Liver (tissue), 8 donors: ENCODE measurements at regions not wholly inside any gene's neighbourhood (a gene's known extent, or its start where the extent isn't known, plus 50 kb on each side); places are given as distances from the start of the nearest gene placed in this dataset.

Source experiments
- DNase-seq: peaks from one replicate; pipeline ENCODE4 v3.0.0-alpha.2; 2017; ENCODE audit warnings: low spot score
- H3K27ac ChIP-seq, 2 donors: one replicate each; pipeline ENCODE4 v1.7.0; 2013; ENCODE audit warnings: inconsistent platforms in 2 of 2, low read length in 2 of 2, control low read depth in 1 of 2, low read depth in 1 of 2, mild to moderate bottlenecking in 1 of 2
- H3K27me3 ChIP-seq, 4 donors: one replicate each; pipeline versions ENCODE4 v1.6.1 to v1.7.0; 2013; ENCODE audit warnings: low read length in 3 of 4, inconsistent platforms in 1 of 4, mild to moderate bottlenecking in 1 of 4, moderate library complexity in 1 of 4; ENCODE audit not compliant: control insufficient read depth in 4 of 4, insufficient read depth in 4 of 4
- H3K36me3 ChIP-seq, 4 donors: one replicate each; pipeline versions ENCODE4 v1.6.1 to v1.7.0; 2013; ENCODE audit warnings: low read length in 3 of 4, mild to moderate bottlenecking in 3 of 4, low read depth in 1 of 4, moderate library complexity in 1 of 4; ENCODE audit not compliant: control insufficient read depth in 4 of 4, insufficient read depth in 3 of 4
- H3K4me1 ChIP-seq, 4 donors: one replicate each; pipeline versions ENCODE4 v1.6.1 to v1.7.0; 2013; ENCODE audit warnings: low read length in 3 of 4, mild to moderate bottlenecking in 3 of 4, moderate library complexity in 1 of 4; ENCODE audit not compliant: control insufficient read depth in 4 of 4, insufficient read depth in 4 of 4
- H3K4me3 ChIP-seq, 3 donors: one replicate each; pipeline versions ENCODE4 v1.6.1 to v1.7.0; 2013; ENCODE audit warnings: low read length in 3 of 3, control low read depth in 1 of 3, low read depth in 1 of 3, mild to moderate bottlenecking in 1 of 3
- H3K9ac ChIP-seq, 2 donors: one replicate each; pipeline ENCODE4 v1.7.0; 2013; ENCODE audit warnings: low read length in 2 of 2, mild to moderate bottlenecking in 2 of 2, moderate library complexity in 2 of 2, control low read depth in 1 of 2, low read depth in 1 of 2
- H3K9me3 ChIP-seq, 4 donors: one replicate each; pipeline versions ENCODE4 v1.6.1 to v1.7.0; 2013; ENCODE audit warnings: low read length in 3 of 4; ENCODE audit not compliant: control insufficient read depth in 4 of 4
- ATF3 ChIP-seq: IDR thresholded peaks from 2 replicates; pipeline ENCODE4 v1.6.1; 2016; ENCODE audit warnings: antibody characterized with exemption
- CTCF ChIP-seq: fragments of 150-350 bp; IDR thresholded peaks from 2 replicates; pipeline ENCODE4 v1.5.1; 2017; ENCODE audit warnings: improper control_type of control experiment, low read depth, low read length; ENCODE audit not compliant: missing input control
- EGR1 ChIP-seq, 2 donors: IDR thresholded peaks; 2 replicates each; pipeline ENCODE4 v1.6.1; 2016 to 2018; ENCODE audit warnings: antibody characterized with exemption in 2 of 2, low read depth in 2 of 2
- FOXA1 ChIP-seq: IDR thresholded peaks from 2 replicates; pipeline ENCODE4 v1.6.1; 2016; ENCODE audit warnings: antibody characterized with exemption
- FOXA2 ChIP-seq: IDR thresholded peaks from 2 replicates; pipeline ENCODE4 v1.6.1; 2016; ENCODE audit warnings: antibody characterized with exemption
- GABPA ChIP-seq, 2 donors: IDR thresholded peaks in 1 of 2; conservative IDR thresholded peaks in 1 of 2; 2 replicates each; pipeline ENCODE4 v1.6.1; 2016; ENCODE audit warnings: antibody characterized with exemption in 2 of 2, mild to moderate bottlenecking in 1 of 2, moderate library complexity in 1 of 2
- HNF4A ChIP-seq, 2 donors: conservative IDR thresholded peaks; 2 replicates each; pipeline ENCODE4 v1.6.1; 2016; ENCODE audit warnings: antibody characterized with exemption in 2 of 2, mild to moderate bottlenecking in 2 of 2
- HNF4G ChIP-seq: IDR thresholded peaks from 2 replicates; pipeline ENCODE4 v1.6.1; 2016; ENCODE audit warnings: antibody characterized with exemption
- JUND ChIP-seq, 2 donors: IDR thresholded peaks; 2 replicates each; pipeline ENCODE4 v1.6.1; 2016; ENCODE audit warnings: antibody characterized with exemption in 2 of 2
- MAX ChIP-seq: IDR thresholded peaks from 2 replicates; pipeline ENCODE4 v1.6.1; 2016; ENCODE audit warnings: antibody characterized with exemption
- NR2F2 ChIP-seq: IDR thresholded peaks from 2 replicates; pipeline ENCODE4 v1.6.1; 2016; ENCODE audit warnings: antibody characterized with exemption
- RAD21 ChIP-seq, 2 donors: IDR thresholded peaks; 2 replicates each; pipeline ENCODE4 v1.6.1; 2016; ENCODE audit warnings: antibody characterized with exemption in 2 of 2, mild to moderate bottlenecking in 2 of 2
- REST ChIP-seq: IDR thresholded peaks from 2 replicates; pipeline ENCODE4 v1.6.1; 2016; ENCODE audit warnings: antibody characterized with exemption, mild to moderate bottlenecking
- RXRA ChIP-seq, 2 donors: IDR thresholded peaks; 2 replicates each; pipeline ENCODE4 v1.6.1; 2017 to 2018; ENCODE audit warnings: antibody characterized with exemption in 2 of 2, mild to moderate bottlenecking in 1 of 2
- SP1 ChIP-seq: IDR thresholded peaks from 2 replicates; pipeline ENCODE4 v1.6.1; 2018; ENCODE audit warnings: antibody characterized with exemption, mild to moderate bottlenecking
- TAF1 ChIP-seq: conservative IDR thresholded peaks from 2 replicates; pipeline ENCODE4 v1.6.1; 2016; ENCODE audit warnings: antibody characterized with exemption, mild to moderate bottlenecking
- YY1 ChIP-seq: IDR thresholded peaks from 2 replicates; pipeline ENCODE4 v1.6.1; 2016; ENCODE audit warnings: antibody characterized with exemption, mild to moderate bottlenecking
- ZBTB33 ChIP-seq: IDR thresholded peaks from 2 replicates; pipeline ENCODE4 v1.6.1; 2016; ENCODE audit warnings: antibody characterized with exemption
- WGBS: extraction: QIAGEN DNeasy Blood & Tissue Kit; methylation state at CpG from one replicate; pipeline ENCODE4 v1.1.7; 2013; 5-methylcytosine and 5-hydroxymethylcytosine counted together
- donor health status: healthy.
- donor health status: healthy.
- donor health status: healthy.
- donor health status: healthy.
- donor health status: healthy.

GRCh38 chr14:84272290-84272721 lies 1257.6 kb upstream of the FLRT2 start:
- Histone ChIP-seq H3K27me3 (no peaks in the 10 kb centered on the region), H3K4me3 (no peak overlapping the region), H3K36me3 (no peaks in the 10 kb centered on the region), H3K27ac (no peak overlapping the region), H3K9ac (no peak overlapping the region), H3K4me1 (no peaks in the 10 kb centered on the region), H3K9me3 (no peaks in the 10 kb centered on the region)
- DNase-seq: no peak
- no peak for TF ChIP-seq REST
- no peak for TF ChIP-seq YY1
- TF ChIP-seq GABPA (IDR thresholded peaks at IDR 0.05 in 1 of 2, conservative IDR thresholded peaks at IDR 0.05 in 1 of 2): no peak
- no peak for TF ChIP-seq CTCF
- TF ChIP-seq NR2F2: no peak
- no peak for TF ChIP-seq ATF3
- TF ChIP-seq RXRA (IDR thresholded peaks at IDR 0.05): no peak
- TF ChIP-seq HNF4A (conservative IDR thresholded peaks at IDR 0.05): no peak
- TF ChIP-seq HNF4G: no peak
- no peak for TF ChIP-seq TAF1
- WGBS: 37% methylated on average over 2 of the region's 2 CpGs

GRCh38 chr14:84273181-84273580 lies 1256.8 kb upstream of the FLRT2 start:
- H3K9me3 ChIP-seq: no peaks in the 10 kb centered on the region
- no peak overlapping the region for H3K27ac ChIP-seq
- no peaks in the 10 kb centered on the region for H3K4me1 ChIP-seq
- no peak for TF ChIP-seq SP1
- no peak for TF ChIP-seq RXRA (IDR thresholded peaks at IDR 0.05)
- no peak for TF ChIP-seq NR2F2
- no peak for TF ChIP-seq ATF3
- no peak for TF ChIP-seq FOXA2
- no peak for TF ChIP-seq CTCF
- no peak for TF ChIP-seq YY1
- TF ChIP-seq ZBTB33: no peak
- TF ChIP-seq MAX: no peak
- TF ChIP-seq REST: no peak
- TF ChIP-seq JUND (IDR thresholded peaks at IDR 0.05): no peak
- TF ChIP-seq EGR1 (IDR thresholded peaks at IDR 0.05; ENCODE audit: low read depth in 2 of 2): no peak
- no peak for TF ChIP-seq HNF4G
- no peak for TF ChIP-seq RAD21 (IDR thresholded peaks at IDR 0.05)
- no peak for TF ChIP-seq GABPA (IDR thresholded peaks at IDR 0.05 in 1 of 2, conservative IDR thresholded peaks at IDR 0.05 in 1 of 2)
- TF ChIP-seq HNF4A (conservative IDR thresholded peaks at IDR 0.05): no peak
- no peak for TF ChIP-seq TAF1
- no peak for TF ChIP-seq FOXA1
- H3K36me3 ChIP-seq: no peaks in the 10 kb centered on the region
- H3K27me3 ChIP-seq: no peaks in the 10 kb centered on the region
- H3K4me3 ChIP-seq: no peak overlapping the region
- no peak overlapping the region for H3K9ac ChIP-seq
- WGBS: 54% methylated on average over 3 of the region's 3 CpGs
- DNase-seq: no peak
